Small intestine (tissue), 7 donors: ENCODE measurements at regions not wholly inside any gene's neighbourhood (a gene's known extent, or its start where the extent isn't known, plus 50 kb on each side); places are given as distances from the start of the nearest gene placed in this dataset.

ENCODE experiments used
- DNase-seq, 2 donors: peaks; one replicate each; pipeline versions ENCODE4 v3.0.0 to v3.0.0-alpha.2; 2013
- FAIRE-seq: peaks from 2 replicates; lab custom pipeline; 2012; peaks lifted over from hg19 to GRCh38; lab: Jason Lieb, UNC
- H3K27ac ChIP-seq, 3 donors: one replicate each; pipeline ENCODE4 v1.5.1; 2013; ENCODE audit warnings: low read length in 2 of 3, mild to moderate bottlenecking in 2 of 3, control low read depth in 1 of 3, inconsistent platforms in 1 of 3, low read depth in 1 of 3, moderate library complexity in 1 of 3
- H3K27me3 ChIP-seq, 3 donors: one replicate each; pipeline ENCODE4 v1.6.1; 2013; ENCODE audit warnings: low read length in 3 of 3, inconsistent platforms in 1 of 3; ENCODE audit not compliant: control insufficient read depth in 3 of 3, insufficient read depth in 3 of 3
- H3K36me3 ChIP-seq, 3 donors: one replicate each; pipeline ENCODE4 v1.6.1; 2013; ENCODE audit warnings: low read length in 3 of 3, inconsistent platforms in 1 of 3, low read depth in 1 of 3, mild to moderate bottlenecking in 1 of 3, moderate library complexity in 1 of 3; ENCODE audit not compliant: control insufficient read depth in 3 of 3, insufficient read depth in 2 of 3
- H3K4me1 ChIP-seq, 3 donors: one replicate each; pipeline ENCODE4 v1.6.1; 2013; ENCODE audit warnings: low read length in 2 of 3, inconsistent platforms in 1 of 3, low read depth in 1 of 3, mild to moderate bottlenecking in 1 of 3, moderate library complexity in 1 of 3; ENCODE audit not compliant: control insufficient read depth in 3 of 3, insufficient read depth in 2 of 3
- H3K4me3 ChIP-seq, 3 donors: one replicate each; pipeline ENCODE4 v1.5.1; 2013; ENCODE audit warnings: low read length in 3 of 3, control low read depth in 1 of 3, inconsistent platforms in 1 of 3, low read depth in 1 of 3, mild to moderate bottlenecking in 1 of 3, moderate library complexity in 1 of 3
- H3K9me3 ChIP-seq, 2 donors: one replicate each; pipeline ENCODE4 v1.6.1; 2013; ENCODE audit warnings: low read depth in 1 of 2, low read length in 1 of 2; ENCODE audit not compliant: control insufficient read depth in 2 of 2, insufficient read depth in 1 of 2
- WGBS, 3 donors: extraction: QIAGEN DNeasy Blood & Tissue Kit; methylation state at CpG; one replicate each; pipeline ENCODE4 v1.1.7; 2013; 5-methylcytosine and 5-hydroxymethylcytosine counted together
- donor health status: healthy with polysubstance abuse.
- donor health status: control.
- donor health status: control.
- donor health status: Bipolar disorder and iron deficiency.
- donor health status: healthy.

DNA sequence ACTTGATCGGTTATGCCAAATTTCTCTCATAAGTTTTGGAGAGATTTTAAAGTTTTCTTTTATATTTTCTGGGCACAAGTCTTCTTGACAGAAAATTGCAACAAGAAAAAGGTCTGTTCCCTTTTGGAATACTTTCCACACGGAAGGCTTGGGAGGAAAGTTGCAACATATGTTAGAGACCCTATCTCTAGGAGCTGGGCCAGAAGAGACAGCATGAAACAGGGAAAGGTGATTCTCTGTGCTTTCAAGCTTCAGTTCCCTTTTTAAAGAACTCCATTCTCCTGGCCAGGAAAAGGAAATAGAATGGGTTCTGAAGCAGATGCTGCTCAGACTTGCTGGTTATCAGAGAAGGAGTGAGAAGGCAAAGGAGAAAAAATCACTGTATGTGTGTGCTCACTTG lies 368.3 kb downstream of the SPATA31D1 start:
- Histone ChIP-seq H3K4me3 (no peak overlapping the region), H3K9me3 (no peaks in the 10 kb centered on the region), H3K4me1 (no peaks in the 10 kb centered on the region), H3K27me3 (no peaks in the 10 kb centered on the region), H3K36me3 (no peaks in the 10 kb centered on the region), H3K27ac (no peak overlapping the region)
- DNase-seq = no peak
- no peak for FAIRE-seq
- WGBS, 3 donors = 61 to 82% (median 76%) methylated on average over 2 of the region's 2 CpGs

DNA sequence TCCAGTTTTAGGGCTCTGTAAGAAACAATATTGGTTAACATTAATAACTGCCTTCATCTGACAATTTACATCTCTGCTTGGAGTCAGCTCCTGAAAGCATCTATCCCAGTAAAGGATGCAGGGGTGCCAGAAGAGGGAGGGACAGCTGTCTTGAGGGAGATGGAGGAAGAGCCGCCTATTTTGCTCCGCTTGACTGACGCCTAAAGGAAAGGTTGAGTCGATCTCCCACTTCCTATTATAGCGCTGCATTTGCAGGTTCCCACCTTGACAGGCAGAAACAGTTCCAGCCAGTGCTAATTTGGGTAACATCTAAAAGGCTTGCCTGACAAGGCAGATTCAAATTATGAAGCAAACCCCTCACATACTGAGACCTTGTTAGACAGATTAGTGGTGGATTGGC lies 374.6 kb downstream of the SPATA31D1 start:
- no peak for FAIRE-seq

DNA sequence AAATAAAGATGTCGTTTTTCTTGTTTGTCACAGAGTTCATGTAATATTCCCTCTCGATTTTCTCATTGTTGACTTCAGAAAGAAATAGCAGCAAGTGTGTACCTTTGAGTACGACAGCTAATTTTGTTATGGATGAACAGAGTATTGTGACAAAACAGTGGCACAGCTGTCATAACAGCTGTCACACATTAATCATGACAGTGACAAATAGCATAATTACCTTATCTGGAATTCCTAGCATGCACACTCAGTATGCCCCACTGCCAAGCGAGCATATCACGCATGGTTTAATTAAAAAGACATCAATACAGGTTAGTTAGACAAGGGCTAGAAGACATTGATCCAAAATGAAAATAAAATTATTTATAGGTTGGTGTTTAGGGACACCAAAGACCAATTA lies 375.1 kb downstream of the SPATA31D1 start:
- no peak for FAIRE-seq
- 49 to 85% (median 66%) methylated on average over 5 of the region's 5 CpGs for WGBS, 3 donors

More for the DNA sequence above, 374.6 kb downstream of the SPATA31D1 start:
- Histone ChIP-seq H3K4me1 (no peaks in the 10 kb centered on the region), H3K36me3 (no peaks in the 10 kb centered on the region), H3K27me3 (no peaks in the 10 kb centered on the region), H3K27ac (no peak overlapping the region), H3K9me3 (no peaks in the 10 kb centered on the region), H3K4me3 (no peak overlapping the region)
- DNase-seq = no peak
- 78 to 87% (median 82%) methylated on average over 5 of the region's 5 CpGs for WGBS, 3 donors

DNA sequence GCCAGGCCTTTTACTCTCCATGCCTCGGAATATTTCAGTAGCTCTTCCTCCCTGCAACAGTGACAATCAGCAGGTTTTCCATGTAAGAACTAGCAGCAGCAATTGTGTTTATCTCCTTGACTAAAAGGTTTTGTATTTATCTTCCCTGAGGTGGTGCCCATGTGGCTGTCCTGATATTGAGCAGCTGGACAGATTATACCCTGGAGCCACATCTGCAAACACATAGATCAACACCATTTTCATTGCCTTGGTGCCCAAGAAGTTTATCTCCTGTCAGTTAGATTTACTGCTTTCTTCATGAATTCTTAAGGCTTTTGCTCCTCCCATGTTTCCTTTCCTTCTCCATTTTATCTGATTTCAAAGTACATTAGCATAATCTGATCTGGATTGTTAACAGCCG lies 378.4 kb downstream of the SPATA31D1 start:
- Histone ChIP-seq H3K9me3 (no peaks in the 10 kb centered on the region), H3K4me3 (no peak overlapping the region), H3K36me3 (no peaks in the 10 kb centered on the region), H3K27me3 (no peaks in the 10 kb centered on the region), H3K27ac (no peak overlapping the region), H3K4me1 (no peaks in the 10 kb centered on the region)
- WGBS, 3 donors = 37 to 67% (median 43%) methylated on average over 2 of the region's 2 CpGs
- FAIRE-seq (no peak), DNase-seq (no peak)

More for the DNA sequence above, 375.1 kb downstream of the SPATA31D1 start:
- Histone ChIP-seq H3K27me3 (no peaks in the 10 kb centered on the region), H3K9me3 (no peaks in the 10 kb centered on the region), H3K36me3 (no peaks in the 10 kb centered on the region), H3K4me1 (no peaks in the 10 kb centered on the region), H3K4me3 (no peak overlapping the region), H3K27ac (no peak overlapping the region)
- no peak for DNase-seq

DNA sequence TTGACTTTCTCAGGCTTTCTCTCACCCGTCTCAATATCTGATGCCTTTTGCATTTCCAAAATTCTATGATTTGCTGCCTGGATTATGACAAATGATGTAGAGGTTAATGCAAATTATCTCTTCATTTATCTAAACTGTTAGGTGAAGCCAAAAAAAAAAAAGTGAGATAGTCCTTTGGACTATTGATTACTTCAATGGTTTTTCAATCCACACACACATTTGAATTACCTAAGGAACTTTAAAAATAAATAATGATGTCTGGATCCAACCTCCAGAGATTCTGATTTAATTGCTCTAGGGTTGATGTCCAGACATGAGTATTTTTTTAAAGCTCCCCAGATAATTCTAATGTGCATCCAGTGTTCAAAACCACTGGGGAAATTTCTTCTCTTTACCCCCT lies 379.4 kb downstream of the SPATA31D1 start:
- FAIRE-seq (no peak), DNase-seq (no peak)
- H3K4me1 ChIP-seq = no peaks in the 10 kb centered on the region
- 81 to 95% (median 93%) methylated on average over 1 of the region's 1 CpG for WGBS, 3 donors
- no peaks in the 10 kb centered on the region for H3K27me3 ChIP-seq
- H3K9me3 ChIP-seq = no peaks in the 10 kb centered on the region
- no peak overlapping the region for H3K27ac ChIP-seq
- H3K36me3 ChIP-seq = no peaks in the 10 kb centered on the region
- no peak overlapping the region for H3K4me3 ChIP-seq

DNA sequence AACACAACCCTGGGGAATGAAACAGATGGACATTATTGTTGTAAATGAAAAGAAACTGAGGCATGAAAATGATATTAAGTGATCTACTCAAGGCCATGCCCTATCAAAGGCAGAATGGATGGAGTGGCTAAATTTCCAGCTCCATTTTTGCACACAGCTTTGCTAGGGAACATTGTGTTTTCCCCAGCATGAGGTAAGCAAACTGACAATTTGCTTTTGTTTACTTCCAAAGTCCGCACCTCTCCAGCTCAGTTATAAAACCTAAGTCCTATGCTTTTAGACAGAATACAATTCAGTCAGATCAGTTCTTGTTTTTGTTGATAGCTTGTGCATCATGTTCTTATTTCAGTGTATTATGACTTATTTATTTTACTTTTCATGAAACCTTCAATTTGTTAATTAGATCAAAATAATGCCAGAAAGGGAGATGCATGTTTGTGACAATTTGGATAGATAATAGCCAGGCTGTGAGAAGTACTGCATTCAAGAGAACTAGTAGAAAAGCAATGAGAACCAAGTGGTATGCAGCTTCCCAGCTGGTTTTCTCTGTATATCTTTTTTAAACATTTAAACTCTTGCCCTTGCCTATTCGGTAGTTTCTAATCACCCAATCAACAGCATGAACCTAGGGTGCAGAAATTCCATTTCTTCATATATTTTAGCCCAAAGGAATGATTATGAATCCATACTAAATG lies 380.8 kb downstream of the SPATA31D1 start:
- Histone ChIP-seq H3K4me3 (no peak overlapping the region), H3K36me3 (no peaks in the 10 kb centered on the region), H3K27me3 (no peaks in the 10 kb centered on the region), H3K27ac (no peak overlapping the region), H3K9me3 (no peaks in the 10 kb centered on the region), H3K4me1 (no peaks in the 10 kb centered on the region)
- FAIRE-seq = no peak
- WGBS, 3 donors = 37 to 55% (median 45%) methylated on average over 2 of the region's 2 CpGs
- peak; percentile 3 to 23 for DNase-seq

DNA sequence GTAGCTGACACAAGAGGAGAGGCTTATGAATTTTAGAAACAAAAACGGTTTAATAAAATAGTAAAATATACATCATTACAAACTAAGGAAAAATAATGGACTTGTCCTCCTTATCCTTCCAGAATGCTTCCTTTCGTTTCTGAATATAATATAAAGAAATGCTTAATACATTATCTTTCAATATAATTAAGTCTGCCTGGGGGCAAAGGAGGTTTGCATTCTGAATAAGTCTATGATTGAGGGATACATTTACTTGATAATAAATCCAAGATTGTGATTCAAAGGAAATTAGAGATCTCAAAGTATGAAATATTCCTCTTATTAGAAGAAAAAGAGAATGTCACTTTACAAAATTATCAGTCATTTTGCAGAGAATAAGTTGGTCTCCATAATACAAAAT lies 386.5 kb downstream of the SPATA31D1 start:
- DNase-seq (no peak), FAIRE-seq (peak; percentile 49)
- no peaks in the 10 kb centered on the region for H3K27me3 ChIP-seq
- H3K36me3 ChIP-seq = no peaks in the 10 kb centered on the region
- WGBS, 3 donors = 72 to 75% (median 74%) methylated on average over 2 of the region's 2 CpGs
- H3K4me3 ChIP-seq = no peak overlapping the region
- H3K4me1 ChIP-seq = no peaks in the 10 kb centered on the region
- no peak overlapping the region for H3K27ac ChIP-seq
- H3K9me3 ChIP-seq = no peaks in the 10 kb centered on the region

DNA sequence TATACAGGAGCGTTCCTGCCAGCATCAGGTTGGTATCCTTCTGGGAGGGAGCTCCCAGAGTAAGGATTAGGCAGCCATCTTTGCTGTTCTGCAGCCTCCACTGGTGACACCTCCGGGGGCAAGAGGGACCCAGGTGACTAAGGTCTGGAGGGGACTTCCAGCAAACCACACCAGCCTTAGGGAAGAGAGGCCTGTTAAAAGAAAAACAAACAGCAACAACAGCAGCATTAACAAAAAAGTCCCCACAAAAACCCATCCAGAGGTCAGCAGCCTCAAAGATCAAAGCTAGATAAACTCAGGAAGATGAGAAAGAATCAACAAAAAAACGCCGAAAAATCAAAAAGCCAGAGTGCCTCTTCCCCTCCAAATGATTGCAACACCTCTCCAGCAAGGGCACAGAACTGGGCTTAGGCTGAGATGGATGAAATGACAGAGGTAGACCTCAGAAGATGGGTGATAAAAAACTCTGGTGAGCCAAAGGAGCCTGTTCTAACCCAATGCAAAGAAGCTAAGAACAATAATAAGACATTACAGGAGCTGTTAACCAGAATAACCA lies 388.2 kb downstream of the SPATA31D1 start:
- no peak for DNase-seq
- FAIRE-seq = no peak
- Histone ChIP-seq H3K4me1 (no peaks in the 10 kb centered on the region), H3K4me3 (no peak overlapping the region), H3K27me3 (no peaks in the 10 kb centered on the region), H3K9me3 (no peaks in the 10 kb centered on the region), H3K36me3 (no peaks in the 10 kb centered on the region), H3K27ac (no peak overlapping the region)
- WGBS, 3 donors = 83 to 90% (median 89%) methylated on average over 4 of the region's 4 CpGs
